ENCODE measurements at regions not wholly inside any gene's neighbourhood (a gene's known extent, or its start where the extent isn't known, plus 50 kb on each side); places are given as distances from the start of the nearest gene placed in this dataset.
A peak's percentile ranks its signal among the peaks of the same experiment; 100 is the strongest.

GRCh38 chr2:240319855-240320203 is 115.6 kb upstream of the GPC1 start:
- H3K4me3 Mint-ChIP-seq (ENCODE audit: unreplicated experiment) = no peak overlapping the region
- Histone ChIP-seq H3K27ac (ENCODE audit: low read depth, low read length) (peak overlapping the region; percentile 95), H3K4me1 (ENCODE audit: insufficient read depth, low read length) (peaks cover 21% of the 10 kb centered on the region), H3K4me3 (ENCODE audit: insufficient read depth, low read depth, low read length) (no peak overlapping the region), H2AFZ (ENCODE audit: low read depth, low read length) (peak overlapping the region; percentile 43), H3K27me3 (ENCODE audit: insufficient read depth, low read length) (no peaks in the 10 kb centered on the region), H3K36me3 (ENCODE audit: insufficient read depth, low read length) (no peaks in the 10 kb centered on the region), H3K9ac (ENCODE audit: low read length) (peak overlapping the region; percentile 81), H3K79me2 (ENCODE audit: insufficient read depth, low read length) (no peaks in the 10 kb centered on the region), H3K4me2 (ENCODE audit: low read length) (peak overlapping the region; percentile 79), H4K20me1 (ENCODE audit: insufficient read depth, low read length) (no peaks in the 10 kb centered on the region), H3K9me3 (ENCODE audit: insufficient read depth, low read depth, low read length) (no peaks in the 10 kb centered on the region)
- FAIRE-seq (no peak), DNase-seq (ENCODE audit: low read depth) (no peak)
- H3K27me3 Mint-ChIP-seq (ENCODE audit: low read depth, unreplicated experiment) = peaks cover 13% of the 10 kb centered on the region
- no peaks in the 10 kb centered on the region for H3K36me3 Mint-ChIP-seq (ENCODE audit: low read depth, unreplicated experiment)
- peak overlapping the region; percentile 93 for H3K27ac Mint-ChIP-seq (ENCODE audit: unreplicated experiment)
- TF ChIP-seq CTCF (IDR thresholded peaks at IDR 0.05; ENCODE audit: insufficient read depth, low read depth, low read length) = no peak
- TF ChIP-seq EZH2 (IDR thresholded peaks at IDR 0.05; ENCODE audit: insufficient read depth, low read length) = no peak
- no peaks in the 10 kb centered on the region for H3K9me3 Mint-ChIP-seq (ENCODE audit: unreplicated experiment)
- peaks cover 13% of the 10 kb centered on the region for H3K4me1 Mint-ChIP-seq (ENCODE audit: low read depth, unreplicated experiment)

GRCh38 chr2:240320204-240320993 is 115.1 kb upstream of the GPC1 start:
- Histone ChIP-seq H3K4me3 (ENCODE audit: insufficient read depth, low read depth, low read length) (no peak overlapping the region), H3K4me2 (ENCODE audit: low read length) (peak overlapping the region; percentile 79), H2AFZ (ENCODE audit: low read depth, low read length) (peak overlapping the region; percentile 49), H3K36me3 (ENCODE audit: insufficient read depth, low read length) (no peaks in the 10 kb centered on the region), H3K79me2 (ENCODE audit: insufficient read depth, low read length) (no peaks in the 10 kb centered on the region), H3K9me3 (ENCODE audit: insufficient read depth, low read depth, low read length) (no peaks in the 10 kb centered on the region), H3K27ac (ENCODE audit: low read depth, low read length) (peak overlapping the region; percentile 95), H4K20me1 (ENCODE audit: insufficient read depth, low read length) (no peaks in the 10 kb centered on the region), H3K4me1 (ENCODE audit: insufficient read depth, low read length) (peaks cover 24% of the 10 kb centered on the region), H3K27me3 (ENCODE audit: insufficient read depth, low read length) (no peaks in the 10 kb centered on the region), H3K9ac (ENCODE audit: low read length) (peak overlapping the region; percentile 81)
- peaks cover 18% of the 10 kb centered on the region for H3K27me3 Mint-ChIP-seq (ENCODE audit: low read depth, unreplicated experiment)
- H3K4me1 Mint-ChIP-seq (ENCODE audit: low read depth, unreplicated experiment) = peaks cover 15% of the 10 kb centered on the region
- no peaks in the 10 kb centered on the region for H3K36me3 Mint-ChIP-seq (ENCODE audit: low read depth, unreplicated experiment)
- H3K9me3 Mint-ChIP-seq (ENCODE audit: unreplicated experiment) = peaks cover 3% of the 10 kb centered on the region
- TF ChIP-seq EZH2 (IDR thresholded peaks at IDR 0.05; ENCODE audit: insufficient read depth, low read length) (no peak), CTCF (IDR thresholded peaks at IDR 0.05; ENCODE audit: insufficient read depth, low read depth, low read length) (no peak)
- no peak overlapping the region for H3K4me3 Mint-ChIP-seq (ENCODE audit: unreplicated experiment)
- H3K27ac Mint-ChIP-seq (ENCODE audit: unreplicated experiment) = peak overlapping the region; percentile 93
- FAIRE-seq (no peak), DNase-seq (ENCODE audit: low read depth) (peak; percentile 98)

All from astrocyte (in vitro differentiated cells and primary cell).